GM19025 (cell line): ENCODE measurements at regions not wholly inside any gene's neighbourhood (a gene's known extent, or its start where the extent isn't known, plus 50 kb on each side); places are given as distances from the start of the nearest gene placed in this dataset.

Source experiments
- ATAC-seq: cut with Tn5 transposase; IDR thresholded peaks from one replicate; pipeline ENCODE4 v1.9.1; 2021; ENCODE audit warnings: mild to moderate bottlenecking, low read depth, moderate library complexity; ENCODE audit not compliant: unreplicated experiment

DNA sequence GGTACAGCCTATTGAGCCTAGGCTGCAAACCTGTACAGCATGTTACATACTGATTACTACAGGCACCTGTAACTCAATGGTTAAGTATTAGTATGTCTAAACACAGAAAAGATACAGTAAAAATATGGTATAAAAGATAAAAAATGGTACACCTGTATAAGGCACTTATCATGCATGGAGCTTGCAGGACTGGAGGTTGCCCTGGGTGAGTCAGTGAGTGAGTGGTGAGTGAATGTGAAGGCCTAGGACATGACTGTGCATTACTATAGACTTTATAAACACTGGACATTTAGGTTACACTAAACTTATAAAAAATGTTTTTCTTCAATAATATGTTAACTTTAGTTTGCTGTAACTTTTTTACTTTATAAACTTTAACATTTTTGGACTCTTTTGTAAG is 171.3 kb downstream of the SLC28A3 start:
- no peak for ATAC-seq

DNA sequence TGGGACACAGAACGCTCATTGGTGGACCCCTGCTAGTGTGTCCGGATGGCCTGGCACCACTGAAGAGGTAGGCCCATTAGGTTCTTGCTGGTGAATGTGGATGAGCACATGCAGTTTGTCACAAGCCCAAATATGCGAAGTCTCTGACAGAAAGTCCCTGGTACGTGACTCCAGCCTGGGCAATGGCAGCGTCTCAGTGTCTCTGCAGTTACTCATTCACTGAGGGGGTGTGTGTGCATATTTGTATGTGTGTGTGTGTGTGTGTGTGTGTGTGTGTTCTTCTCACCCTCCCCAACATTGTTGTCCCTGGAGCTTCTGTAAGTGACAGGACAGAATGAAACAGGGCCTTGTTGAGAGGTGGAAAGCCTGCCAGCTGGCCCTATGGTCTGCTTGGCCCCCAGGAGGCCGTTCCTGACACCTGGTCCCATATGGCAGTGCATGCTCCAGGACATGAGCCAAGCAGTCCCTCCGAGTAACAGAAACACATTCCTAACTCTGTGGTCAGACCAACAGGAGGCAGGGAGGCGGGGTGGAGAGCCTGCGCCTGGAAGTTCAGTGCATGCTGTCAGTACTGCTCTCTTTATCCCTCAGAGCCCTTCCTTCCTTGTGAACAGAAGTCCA is 169.9 kb downstream of the SLC28A3 start:
- ATAC-seq: no peak

DNA sequence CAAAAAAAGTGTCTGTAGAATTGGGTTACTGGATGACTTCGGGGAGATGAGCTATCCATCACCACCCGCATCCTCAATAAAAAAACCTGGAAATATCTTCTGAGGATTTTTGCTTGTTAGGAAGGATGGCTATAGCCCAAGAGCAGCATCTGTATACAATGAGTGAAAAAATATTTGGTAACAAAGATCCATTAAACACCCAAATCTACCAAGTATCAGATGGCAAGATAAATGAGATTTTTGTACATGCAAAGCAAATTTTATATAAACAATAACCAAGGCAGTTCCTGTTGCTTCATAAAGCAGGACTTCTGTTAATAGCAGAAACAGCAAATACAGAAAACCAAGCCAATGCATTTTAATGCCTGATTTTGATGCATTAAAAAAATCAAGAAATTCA is 166.6 kb downstream of the SLC28A3 start:
- no peak for ATAC-seq

DNA sequence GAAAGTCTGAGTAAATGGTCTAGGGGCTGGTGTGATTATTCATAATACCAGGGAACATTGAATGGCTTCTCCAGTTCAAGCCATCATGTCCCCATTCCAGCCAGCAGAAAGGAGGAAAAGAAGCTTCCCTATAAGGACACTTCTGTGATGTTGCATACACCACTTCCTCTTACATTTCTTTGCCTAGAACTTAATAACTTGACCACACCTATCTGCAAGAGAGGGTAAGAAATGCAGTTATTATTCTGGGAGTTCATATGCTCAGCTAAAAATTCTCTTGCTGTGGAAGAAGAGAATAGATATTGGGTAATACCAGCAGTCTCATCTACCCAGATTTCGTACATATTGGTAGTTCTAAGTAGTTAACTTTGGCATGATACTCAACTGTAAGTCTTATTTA is 166.1 kb downstream of the SLC28A3 start:
- ATAC-seq: no peak

DNA sequence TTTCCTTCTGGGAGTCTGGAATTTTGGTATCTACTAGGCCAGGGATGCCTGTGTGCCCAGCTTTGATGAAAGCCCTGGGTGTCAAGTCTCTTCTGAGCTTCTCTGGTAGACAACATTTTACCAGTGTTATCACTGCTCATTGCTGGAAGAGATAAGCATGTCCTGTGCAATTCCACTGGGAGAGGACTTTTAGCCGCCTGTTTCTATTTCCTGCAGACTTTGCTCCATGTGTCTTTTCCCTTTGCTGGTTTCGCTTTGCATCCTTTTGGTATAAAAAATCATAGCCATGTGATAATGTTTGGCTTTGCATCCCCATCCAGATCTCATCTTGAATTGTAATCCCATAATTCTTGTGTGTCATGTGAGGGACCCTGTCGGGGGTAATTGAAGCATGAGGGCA is 163.2 kb downstream of the SLC28A3 start:
- no peak for ATAC-seq

DNA sequence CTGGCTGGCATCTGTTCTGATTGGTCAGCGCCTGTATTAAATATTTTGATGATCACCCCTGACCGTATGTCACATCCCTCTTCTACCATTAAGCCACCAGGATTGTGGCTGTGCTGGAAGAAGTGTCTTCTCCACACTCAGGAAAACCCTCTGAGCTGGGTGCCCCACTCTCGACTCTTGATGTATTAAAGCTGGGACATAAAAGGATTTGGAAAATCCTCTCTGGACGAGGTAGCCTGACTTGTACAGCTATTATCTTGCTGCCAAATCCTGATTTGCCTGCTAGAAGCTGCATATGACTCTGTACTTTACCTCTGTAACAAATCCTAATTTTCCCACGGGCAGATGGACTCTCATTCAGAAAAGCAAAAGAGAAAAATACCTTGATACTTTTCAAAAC is 161.0 kb downstream of the SLC28A3 start:
- no peak for ATAC-seq

DNA sequence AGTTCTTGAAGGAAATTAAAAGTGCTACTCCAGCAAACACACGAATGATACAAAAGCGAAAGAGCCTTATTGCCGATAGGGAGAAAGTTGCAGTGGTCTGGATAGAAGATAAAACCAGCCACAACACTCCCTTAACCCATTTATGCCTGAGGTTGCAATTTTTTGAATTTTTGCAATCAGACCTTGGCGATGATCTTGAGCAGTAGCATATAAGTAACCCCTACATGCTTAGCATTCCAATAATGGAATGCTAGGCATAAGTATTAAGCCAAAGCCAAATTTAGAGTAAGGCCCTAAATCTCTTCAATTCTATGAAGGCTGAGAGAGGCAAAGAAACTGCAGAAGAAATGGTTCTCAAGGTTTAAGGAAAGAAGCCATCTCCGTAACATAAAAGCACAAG is 153.5 kb downstream of the SLC28A3 start:
- no peak for ATAC-seq

DNA sequence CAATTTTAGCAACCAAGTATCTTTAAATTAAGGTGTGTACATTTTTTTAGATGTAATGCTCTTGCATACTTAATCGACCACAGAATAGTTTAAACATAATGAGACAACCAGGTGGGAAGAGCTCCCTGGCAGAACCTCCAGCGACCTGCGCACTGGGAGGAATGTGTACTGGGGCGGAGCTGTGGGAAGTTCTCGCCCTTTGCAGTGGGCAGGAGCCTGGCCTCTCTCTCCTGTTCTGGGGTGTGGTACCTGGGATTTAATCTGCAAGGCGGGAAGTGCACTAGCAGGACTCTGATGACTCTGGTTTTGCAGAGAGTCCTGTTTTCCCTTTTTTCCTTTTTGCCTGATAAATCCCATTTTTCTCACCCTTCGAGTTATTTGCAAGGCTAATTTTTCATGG is 150.7 kb downstream of the SLC28A3 start:
- ATAC-seq: no peak

DNA sequence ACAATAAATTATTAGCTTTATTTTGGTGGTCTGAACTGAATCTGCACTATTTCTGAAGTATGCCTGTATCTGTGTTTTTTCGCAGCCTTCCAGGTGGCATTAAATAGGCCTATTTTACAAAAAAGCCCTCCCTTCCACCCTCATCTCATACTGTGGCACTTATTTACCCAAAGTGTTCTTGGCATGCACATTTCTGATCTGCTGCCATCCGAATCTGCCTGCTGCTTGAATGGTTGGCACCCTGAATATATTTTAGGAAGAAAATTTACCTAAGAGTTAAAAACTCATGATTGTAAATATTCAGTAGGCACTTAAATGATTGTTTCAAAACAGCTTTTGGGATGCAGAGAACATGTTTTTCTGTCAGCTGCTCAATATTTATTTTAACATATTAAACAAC is 150.1 kb downstream of the SLC28A3 start:
- no peak for ATAC-seq

DNA sequence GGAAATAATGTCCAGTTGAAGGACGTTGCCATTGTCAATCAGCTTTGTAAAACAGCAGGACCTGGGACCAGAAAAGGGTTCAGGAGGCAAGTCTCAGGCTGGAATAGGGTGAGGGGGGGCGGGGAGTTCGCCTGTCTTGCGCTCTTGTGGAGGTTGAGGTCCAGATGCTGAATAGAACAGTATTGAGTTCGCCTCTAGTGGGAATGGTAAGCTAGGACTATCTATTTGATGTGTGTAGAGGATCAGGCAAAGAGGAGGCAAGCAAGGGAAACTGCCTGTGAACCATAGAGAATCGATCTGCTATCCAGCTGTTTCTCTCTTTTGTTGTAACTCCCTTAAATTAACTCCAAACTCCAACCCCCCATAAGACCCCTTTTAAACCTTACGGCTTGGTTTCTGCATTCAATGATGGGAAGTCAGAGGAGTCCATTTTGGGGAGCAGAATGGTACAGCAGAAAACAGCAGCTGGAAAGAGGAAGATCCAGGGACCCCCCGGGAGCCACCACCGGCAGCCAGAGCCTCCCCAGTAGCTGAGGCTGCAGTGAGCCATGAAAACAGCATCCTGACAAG is 133.7 kb downstream of the SLC28A3 start:
- no peak for ATAC-seq

DNA sequence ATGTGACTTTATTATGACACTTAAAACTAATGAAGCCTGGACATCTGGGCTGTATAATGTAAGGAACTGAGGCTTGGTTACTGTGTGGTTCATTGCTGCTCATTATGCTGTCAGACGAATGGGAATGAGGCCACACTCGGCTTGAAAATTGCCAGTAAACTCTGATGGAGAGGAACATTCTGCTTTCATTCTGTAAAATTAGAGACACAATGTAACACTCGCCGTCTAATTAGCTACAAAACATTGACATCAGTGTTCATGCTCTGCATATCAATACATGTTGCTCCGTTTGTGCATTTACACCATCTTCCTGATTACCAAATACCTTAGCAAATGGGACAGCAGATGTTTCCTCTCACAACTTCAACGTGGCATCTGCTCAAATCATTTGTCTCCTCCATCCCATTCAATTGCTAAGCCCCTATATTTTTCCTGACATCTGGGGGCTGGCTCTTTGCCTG is 133.0 kb downstream of the SLC28A3 start:
- ATAC-seq: no peak

DNA sequence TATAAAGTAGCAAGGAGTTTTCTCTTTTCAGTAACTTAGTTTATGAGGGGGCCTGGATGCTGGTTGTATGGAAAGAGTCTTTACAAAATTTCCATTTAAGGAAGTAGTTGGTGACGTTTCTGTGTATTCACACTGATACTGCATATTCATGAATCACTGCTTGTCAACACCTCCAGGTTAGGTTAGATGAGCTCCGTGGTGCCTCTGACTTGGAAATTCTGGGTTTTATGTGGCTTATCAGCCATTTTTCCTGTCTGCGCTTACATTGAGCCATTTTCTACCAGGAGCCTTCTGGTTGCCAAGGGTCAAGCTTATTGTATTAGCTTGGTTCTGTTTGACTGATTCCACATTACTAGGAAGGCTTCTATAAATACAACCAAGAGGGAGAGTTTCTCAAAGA is 128.3 kb downstream of the SLC28A3 start:
- no peak for ATAC-seq

DNA sequence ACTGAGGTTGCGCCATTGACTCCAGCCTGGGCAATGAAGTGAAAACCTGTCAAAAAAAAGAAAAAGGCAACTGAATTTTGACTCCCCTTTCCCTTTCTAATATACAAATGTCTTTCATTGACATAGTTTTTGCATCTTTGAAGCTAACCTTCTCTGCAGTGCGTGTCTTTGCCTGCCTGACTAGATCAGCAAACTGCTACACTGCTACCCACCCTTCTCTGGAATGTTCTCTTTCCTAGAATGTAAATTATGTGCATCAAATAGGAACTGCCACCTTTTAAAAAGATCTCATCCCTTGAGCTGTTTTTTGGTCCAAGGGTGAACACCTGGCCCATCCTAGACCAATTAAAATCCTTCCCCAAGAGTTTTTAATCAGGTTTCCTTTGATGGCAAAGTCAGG is 127.6 kb downstream of the SLC28A3 start:
- ATAC-seq: no peak

DNA sequence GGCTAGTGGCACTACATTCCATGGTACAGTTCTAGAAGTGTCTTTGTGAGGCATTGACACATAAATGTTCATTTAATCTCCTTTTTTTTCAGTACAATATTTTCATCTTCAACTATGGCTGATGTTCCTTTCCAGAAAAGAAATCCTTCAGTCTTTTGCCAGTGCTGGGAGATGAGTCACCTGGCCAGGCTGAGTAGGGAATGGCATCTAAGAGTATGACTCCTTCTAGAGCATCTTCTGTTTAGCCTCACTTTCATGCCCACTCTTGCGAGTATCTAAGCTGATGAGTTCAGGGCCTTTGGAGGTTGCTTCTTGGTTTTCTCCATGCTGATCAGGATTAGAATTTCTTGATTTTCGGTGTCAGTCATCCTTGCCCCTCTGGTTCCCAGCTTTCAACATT is 124.4 kb downstream of the SLC28A3 start:
- no peak for ATAC-seq

DNA sequence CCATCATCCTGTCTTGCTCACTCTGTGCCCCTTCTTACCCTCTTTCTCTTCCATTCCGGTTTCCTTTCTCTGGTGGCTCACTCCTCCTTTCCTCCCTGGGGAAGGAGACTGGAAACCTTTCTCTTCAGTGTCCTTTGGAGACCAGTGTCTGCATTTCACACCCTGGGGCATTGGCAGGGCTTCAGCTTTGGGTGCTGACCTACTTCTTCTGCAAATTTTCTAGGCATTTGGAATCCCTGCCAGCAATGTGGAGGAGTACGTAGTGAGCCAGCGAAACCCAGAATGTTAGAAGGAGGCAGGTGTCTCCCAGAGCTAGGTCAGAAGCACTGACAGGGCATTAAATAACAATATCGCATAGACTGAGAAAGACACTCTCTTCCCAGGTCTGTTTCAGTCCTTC is 122.2 kb downstream of the SLC28A3 start:
- ATAC-seq: no peak

DNA sequence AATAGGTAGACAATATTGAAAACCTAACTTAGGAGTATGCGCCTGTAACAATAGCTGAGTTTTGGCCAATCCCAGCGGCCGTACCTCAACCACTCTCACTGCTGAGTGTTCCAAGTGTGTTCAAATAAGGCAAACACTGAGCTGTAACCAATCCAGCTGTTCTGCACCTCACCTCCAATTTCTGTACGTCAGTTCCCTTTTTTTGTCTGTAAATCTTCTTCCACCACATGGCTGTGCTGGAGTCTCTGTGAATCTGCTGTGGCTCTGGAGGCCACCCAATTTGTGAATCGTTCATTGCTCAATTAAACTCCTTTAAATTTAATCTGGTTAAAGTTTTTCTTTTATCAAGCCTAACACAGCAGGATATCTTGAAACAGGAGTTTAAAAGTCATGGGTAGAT is 116.3 kb downstream of the SLC28A3 start:
- no peak for ATAC-seq
